ENCODE measurements at regions not wholly inside any gene's neighbourhood (a gene's known extent, or its start where the extent isn't known, plus 50 kb on each side); places are given as distances from the start of the nearest gene placed in this dataset.

GRCh38 chr15:75109021-75109735 is 85.8 kb downstream of the PPCDC start:
- Histone ChIP-seq H3K36me3 (no peaks in the 10 kb centered on the region), H3K4me1 (peaks cover 4 to 19% of the 10 kb centered on the region in 2 donors), H3K9me3 (no peaks in the 10 kb centered on the region), H3K4me3 (replicated peaks in 1 of 3) (no peak overlapping the region), H3K27me3 (no peaks in the 10 kb centered on the region), H3K27ac (no peak overlapping the region)
- TF ChIP-seq POLR2A (IDR thresholded peaks at IDR 0.05): no peak
- no peak for TF ChIP-seq CTCF (IDR thresholded peaks at IDR 0.05)
- DNase-seq: no peak
- intact Hi-C loops (cut with DNase I): no loop called here
- 87 to 94% methylated on average over 13 to 18 of the region's 18 CpGs for WGBS, 2 donors

GRCh38 chr15:75109736-75110130 is 86.3 kb downstream of the PPCDC start:
- Histone ChIP-seq H3K27me3 (no peaks in the 10 kb centered on the region), H3K27ac (no peak overlapping the region), H3K4me1 (peaks cover 4 to 15% of the 10 kb centered on the region in 2 donors), H3K9me3 (no peaks in the 10 kb centered on the region), H3K36me3 (no peaks in the 10 kb centered on the region), H3K4me3 (replicated peaks in 1 of 3) (no peak overlapping the region)
- DNase-seq: no peak
- 81 to 100% methylated on average over 1 to 7 of the region's 7 CpGs for WGBS, 2 donors
- intact Hi-C loops (cut with DNase I): no loop called here
- no peak for TF ChIP-seq POLR2A (IDR thresholded peaks at IDR 0.05)
- no peak for TF ChIP-seq CTCF (IDR thresholded peaks at IDR 0.05)

- H3K4me1 ChIP-seq: no peaks in the 10 kb centered on the region
- H3K27me3 ChIP-seq: no peaks in the 10 kb centered on the region
- no peak for DNase-seq
- H3K36me3 ChIP-seq: no peaks in the 10 kb centered on the region
- no peak for TF ChIP-seq POLR2A (IDR thresholded peaks at IDR 0.05)
- no peak for TF ChIP-seq CTCF (IDR thresholded peaks at IDR 0.05)
- H3K9me3 ChIP-seq: no peaks in the 10 kb centered on the region
- no peak overlapping the region for H3K4me3 ChIP-seq (replicated peaks in 1 of 3)
- intact Hi-C loops (cut with DNase I): no loop called here
- WGBS, 2 donors: 92 to 94% methylated on average over 4 of the region's 4 CpGs
- no peak overlapping the region for H3K27ac ChIP-seq
Observed at GRCh38 chr15:75112278-75112847, 89.0 kb downstream of the PPCDC start.

GRCh38 chr15:75112848-75113492 is 88.7 kb upstream of the C15orf39 start:
- H3K36me3 ChIP-seq: no peaks in the 10 kb centered on the region
- H3K9me3 ChIP-seq: no peaks in the 10 kb centered on the region
- H3K27ac ChIP-seq: no peak overlapping the region
- no peak for DNase-seq
- TF ChIP-seq CTCF (IDR thresholded peaks at IDR 0.05) (no peak), POLR2A (IDR thresholded peaks at IDR 0.05) (no peak)
- no peak overlapping the region for H3K4me3 ChIP-seq (replicated peaks in 1 of 3)
- WGBS, 2 donors: 66 to 72% methylated on average over 3 of the region's 3 CpGs
- H3K27me3 ChIP-seq: no peaks in the 10 kb centered on the region
- no peaks in the 10 kb centered on the region for H3K4me1 ChIP-seq
- intact Hi-C loops (cut with DNase I): no loop called here

- Histone ChIP-seq H3K4me1 (no peaks in the 10 kb centered on the region), H3K27me3 (no peaks in the 10 kb centered on the region), H3K9me3 (no peaks in the 10 kb centered on the region), H3K4me3 (replicated peaks in 1 of 3) (no peak overlapping the region), H3K27ac (no peak overlapping the region), H3K36me3 (no peaks in the 10 kb centered on the region)
- TF ChIP-seq POLR2A (IDR thresholded peaks at IDR 0.05) (no peak), CTCF (IDR thresholded peaks at IDR 0.05) (no peak)
- intact Hi-C loops (cut with DNase I): no loop called here
- WGBS, 2 donors: 81 to 97% methylated on average over 7 of the region's 7 CpGs
- DNase-seq: no peak
Observed at GRCh38 chr15:75114327-75114726, 87.4 kb upstream of the C15orf39 start.

Data from thyroid gland (tissue), 4 donors.